ENCODE measurements at regions not wholly inside any gene's neighbourhood (a gene's known extent, or its start where the extent isn't known, plus 50 kb on each side); places are given as distances from the start of the nearest gene placed in this dataset.

DNA sequence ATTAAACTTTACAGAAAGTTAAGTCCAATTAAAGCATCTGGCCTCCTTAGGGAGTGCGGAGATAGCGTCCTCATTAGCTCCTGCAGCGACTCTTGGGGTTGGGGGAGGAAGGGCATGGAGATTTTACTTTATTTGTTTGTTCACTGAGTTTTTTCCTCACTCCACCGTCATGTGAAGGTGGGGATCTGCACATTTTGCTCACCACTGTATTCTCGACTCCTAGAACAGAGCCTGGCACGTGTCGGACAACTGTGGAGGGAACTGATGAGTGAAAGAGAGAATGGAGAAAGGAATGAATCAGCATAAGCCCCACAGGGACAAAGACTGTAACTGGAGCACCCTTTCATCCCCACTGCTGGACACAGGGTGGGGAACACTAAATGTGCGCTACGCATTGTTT is 205.1 kb upstream of the TSHZ3 start:
- Histone ChIP-seq H3F3A (replicated peaks; ENCODE audit: insufficient read depth) (no peaks in the 10 kb centered on the region), H3K9me2 (no peaks in the 10 kb centered on the region), H3K27me3 (ENCODE audit: insufficient read depth) (no peaks in the 10 kb centered on the region), H3K4me2 (no peak overlapping the region), H2AFZ (ENCODE audit: low read depth) (no peak overlapping the region), H3K4me3 (ENCODE audit: low read depth in 2 of 2, low read length in 1 of 2) (no peak overlapping the region), H3K79me2 (ENCODE audit: insufficient read depth) (no peaks in the 10 kb centered on the region), H3K9me3 (no peaks in the 10 kb centered on the region), H3K36me3 (replicated peaks in 1 of 2; ENCODE audit: control insufficient read depth in 1 of 2, insufficient read depth in 2 of 2, low read length in 1 of 2) (no peaks in the 10 kb centered on the region), H4K20me1 (ENCODE audit: insufficient read depth) (no peaks in the 10 kb centered on the region), H3K9ac (no peak overlapping the region), H3K27ac (ENCODE audit: low read depth in 2 of 2, low read length in 1 of 2) (no peak overlapping the region), H3K4me1 (ENCODE audit: control insufficient read depth in 1 of 2, insufficient read depth in 2 of 2, low read depth in 1 of 2, low read length in 1 of 2) (peaks cover 0 to 5% of the 10 kb centered on the region in 2 experiments; a peak in 1 of 4 replicates)
- ChIA-PET POLR2A (no interaction called here), CTCF (interaction anchor here (0.9 to 1.8 kb wide), 2 partner anchors 13 to 18 kb away, joined by 3 to 4 read pairs; no protein-coding TSS in a partner anchor)
- DNase-seq = no peak
- 46% methylated on average over 9 of the region's 9 CpGs for WGBS (ENCODE audit: low lambda C conversion rate)
- TF ChIP-seq RAD21 (IDR thresholded peaks at IDR 0.05; ENCODE audit: low read length) (no peak), RXRA (IDR thresholded peaks at IDR 0.05; ENCODE audit: borderline replicate concordance, low read depth) (no peak), EP300 (IDR thresholded peaks at IDR 0.05; ENCODE audit: borderline replicate concordance in 1 of 2, low read depth in 1 of 2, low read length in 1 of 2) (no peak), CHD2 (IDR thresholded peaks at IDR 0.05; ENCODE audit: low read length, partially characterized antibody) (no peak), TEAD4 (IDR thresholded peaks at IDR 0.05; ENCODE audit: borderline replicate concordance, insufficient read depth) (no peak)
- TF ChIP-seq, protein P1, sequence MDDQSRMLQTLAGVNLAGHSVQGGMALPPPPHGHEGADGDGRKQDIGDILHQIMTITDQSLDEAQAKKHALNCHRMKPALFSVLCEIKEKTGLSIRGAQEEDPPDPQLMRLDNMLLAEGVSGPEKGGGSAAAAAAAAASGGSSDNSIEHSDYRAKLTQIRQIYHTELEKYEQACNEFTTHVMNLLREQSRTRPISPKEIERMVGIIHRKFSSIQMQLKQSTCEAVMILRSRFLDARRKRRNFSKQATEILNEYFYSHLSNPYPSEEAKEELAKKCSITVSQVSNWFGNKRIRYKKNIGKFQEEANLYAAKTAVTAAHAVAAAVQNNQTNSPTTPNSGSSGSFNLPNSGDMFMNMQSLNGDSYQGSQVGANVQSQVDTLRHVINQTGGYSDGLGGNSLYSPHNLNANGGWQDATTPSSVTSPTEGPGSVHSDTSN (IDR thresholded peaks at IDR 0.05) = no peak
- TF ChIP-seq, protein P2, sequence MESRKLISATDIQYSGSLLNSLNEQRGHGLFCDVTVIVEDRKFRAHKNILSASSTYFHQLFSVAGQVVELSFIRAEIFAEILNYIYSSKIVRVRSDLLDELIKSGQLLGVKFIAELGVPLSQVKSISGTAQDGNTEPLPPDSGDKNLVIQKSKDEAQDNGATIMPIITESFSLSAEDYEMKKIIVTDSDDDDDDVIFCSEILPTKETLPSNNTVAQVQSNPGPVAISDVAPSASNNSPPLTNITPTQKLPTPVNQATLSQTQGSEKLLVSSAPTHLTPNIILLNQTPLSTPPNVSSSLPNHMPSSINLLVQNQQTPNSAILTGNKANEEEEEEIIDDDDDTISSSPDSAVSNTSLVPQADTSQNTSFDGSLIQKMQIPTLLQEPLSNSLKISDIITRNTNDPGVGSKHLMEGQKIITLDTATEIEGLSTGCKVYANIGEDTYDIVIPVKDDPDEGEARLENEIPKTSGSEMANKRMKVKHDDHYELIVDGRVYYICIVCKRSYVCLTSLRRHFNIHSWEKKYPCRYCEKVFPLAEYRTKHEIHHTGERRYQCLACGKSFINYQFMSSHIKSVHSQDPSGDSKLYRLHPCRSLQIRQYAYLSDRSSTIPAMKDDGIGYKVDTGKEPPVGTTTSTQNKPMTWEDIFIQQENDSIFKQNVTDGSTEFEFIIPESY (IDR thresholded peaks at IDR 0.05; ENCODE audit: borderline replicate concordance, low read depth) = no peak

DNA sequence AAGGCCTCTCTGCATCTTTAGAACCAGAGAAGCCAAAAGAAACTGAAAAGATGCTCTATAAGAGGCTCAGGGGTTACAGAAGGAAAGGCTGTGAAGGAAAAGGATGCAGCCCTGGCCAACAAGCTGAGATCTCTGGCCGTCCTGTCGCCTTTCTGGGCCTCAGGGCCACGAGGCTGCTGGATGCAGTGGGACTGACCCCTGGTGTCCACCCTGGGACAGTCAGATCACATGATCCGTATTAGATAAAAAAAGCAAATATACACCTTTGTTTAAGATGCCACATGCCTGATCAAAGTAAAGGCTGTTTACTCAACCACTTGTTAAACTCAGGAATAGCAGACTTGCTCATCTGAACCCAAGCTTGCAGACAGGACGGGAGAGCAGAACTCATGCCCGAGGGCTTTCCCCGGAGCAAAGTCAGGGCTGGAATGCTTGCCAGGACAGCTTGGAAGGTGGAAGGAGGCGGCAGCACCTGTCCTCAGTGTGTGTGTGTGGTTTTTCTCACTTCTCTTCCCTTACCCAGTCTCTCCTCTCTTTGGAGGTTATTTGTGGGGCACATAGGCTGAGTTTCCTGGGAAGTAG is 206.5 kb upstream of the TSHZ3 start:
- Histone ChIP-seq H3K9me3 (no peaks in the 10 kb centered on the region), H3K79me2 (ENCODE audit: insufficient read depth) (no peaks in the 10 kb centered on the region), H3F3A (replicated peaks; ENCODE audit: insufficient read depth) (no peaks in the 10 kb centered on the region), H3K27me3 (ENCODE audit: insufficient read depth) (no peaks in the 10 kb centered on the region), H3K4me1 (ENCODE audit: control insufficient read depth in 1 of 2, insufficient read depth in 2 of 2, low read depth in 1 of 2, low read length in 1 of 2) (peaks cover 0 to 5% of the 10 kb centered on the region in 2 experiments; a peak in 1 of 4 replicates), H3K36me3 (replicated peaks in 1 of 2; ENCODE audit: control insufficient read depth in 1 of 2, insufficient read depth in 2 of 2, low read length in 1 of 2) (no peaks in the 10 kb centered on the region), H3K9me2 (no peaks in the 10 kb centered on the region), H4K20me1 (ENCODE audit: insufficient read depth) (no peaks in the 10 kb centered on the region), H3K4me2 (no peak overlapping the region), H3K4me3 (ENCODE audit: low read depth in 2 of 2, low read length in 1 of 2) (no peak overlapping the region), H3K27ac (ENCODE audit: low read depth in 2 of 2, low read length in 1 of 2) (no peak overlapping the region), H2AFZ (ENCODE audit: low read depth) (no peak overlapping the region), H3K9ac (no peak overlapping the region)
- CTCF ChIA-PET = interaction anchor here (0.6 to 1.8 kb wide), 4 partner anchors 17 to 817 kb away, joined by 3 to 4 read pairs (median 4); no protein-coding TSS in a partner anchor
- DNase-seq = peak; percentile 31
- POLR2A ChIA-PET = no interaction called here
- peak; percentile 30; the same call in 1 of the 2 replicates for TF ChIP-seq RAD21 (IDR thresholded peaks at IDR 0.05; ENCODE audit: low read length)
- TF ChIP-seq, protein P3, sequence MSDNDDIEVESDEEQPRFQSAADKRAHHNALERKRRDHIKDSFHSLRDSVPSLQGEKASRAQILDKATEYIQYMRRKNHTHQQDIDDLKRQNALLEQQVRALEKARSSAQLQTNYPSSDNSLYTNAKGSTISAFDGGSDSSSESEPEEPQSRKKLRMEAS (IDR thresholded peaks at IDR 0.05; ENCODE audit: low read depth) = no peak
- TF ChIP-seq SMC3 (IDR thresholded peaks at IDR 0.05; ENCODE audit: low read depth, low read length) = peak; percentile 11; the same call in 1 of the 2 replicates
- 24% methylated on average over 8 of the region's 8 CpGs for WGBS (ENCODE audit: low lambda C conversion rate)

Measured in SK-N-SH (cell line).